Right lung (tissue), 2 donors: ENCODE measurements at regions not wholly inside any gene's neighbourhood (a gene's known extent, or its start where the extent isn't known, plus 50 kb on each side); places are given as distances from the start of the nearest gene placed in this dataset.
"Not testable (repeated sequence)": the region's sequence is repeated elsewhere in the genome, so short reads cannot be mapped to it uniquely, and the experiment has no call there.

ENCODE experiments used
- DNase-seq, 2 donors: peaks; one replicate each; pipeline ENCODE4 v3.0.0-alpha.2; 2013

DNA sequence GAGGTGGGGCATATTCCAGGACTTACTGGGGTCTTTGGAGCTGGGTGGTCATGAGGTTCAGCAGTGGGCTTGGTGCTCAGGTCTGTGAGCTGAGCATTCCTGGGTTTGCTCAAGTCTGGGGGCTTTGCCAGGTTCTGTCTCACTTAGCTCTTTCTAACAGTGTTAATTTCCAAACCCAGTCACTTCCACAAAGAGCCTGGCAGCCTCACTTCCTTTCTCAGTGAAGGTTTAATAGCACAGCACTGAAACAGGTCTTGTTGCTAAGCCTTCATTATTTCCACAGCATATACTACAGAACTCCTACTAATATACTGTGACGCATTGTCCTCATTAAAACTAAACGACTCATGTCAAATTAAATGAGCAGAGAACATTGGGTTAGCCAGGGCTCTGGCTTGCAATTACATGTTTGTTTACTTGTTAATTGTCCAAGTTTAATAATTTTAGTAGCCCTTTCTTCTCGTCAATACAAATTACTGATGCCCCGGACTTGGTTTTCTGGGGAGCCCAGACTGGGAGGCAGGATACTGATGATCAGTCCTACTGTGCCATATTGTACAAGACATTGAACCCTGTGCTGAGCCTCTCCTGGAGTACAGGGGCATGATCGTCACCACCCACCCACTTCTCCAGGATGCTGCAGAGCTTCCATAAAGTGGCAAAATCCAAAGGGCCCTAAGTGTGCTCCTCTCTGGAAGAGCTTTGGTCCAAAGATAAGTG, 170.7 kb downstream of the IER5 start:
- DNase-seq = no peak

DNA sequence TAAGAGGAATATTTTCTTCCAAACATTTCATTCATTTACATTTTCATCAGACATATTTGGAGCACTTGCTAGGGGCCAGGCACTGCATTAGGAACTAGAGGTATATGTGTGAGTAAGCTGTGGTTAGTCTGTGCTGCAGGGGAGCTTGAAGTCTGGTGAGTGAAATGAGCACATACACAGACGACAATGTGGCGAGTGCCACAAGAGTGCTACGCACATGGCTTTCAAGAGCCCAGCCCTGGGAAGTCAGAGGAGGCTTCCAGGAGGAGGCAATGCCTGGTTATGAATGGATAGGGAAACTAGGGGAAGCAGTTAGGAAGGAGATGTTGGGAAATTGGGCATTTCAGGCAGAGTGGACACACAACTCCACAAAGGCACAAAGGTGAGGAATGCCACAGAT, 171.8 kb downstream of the IER5 start:
- DNase-seq = no peak

DNA sequence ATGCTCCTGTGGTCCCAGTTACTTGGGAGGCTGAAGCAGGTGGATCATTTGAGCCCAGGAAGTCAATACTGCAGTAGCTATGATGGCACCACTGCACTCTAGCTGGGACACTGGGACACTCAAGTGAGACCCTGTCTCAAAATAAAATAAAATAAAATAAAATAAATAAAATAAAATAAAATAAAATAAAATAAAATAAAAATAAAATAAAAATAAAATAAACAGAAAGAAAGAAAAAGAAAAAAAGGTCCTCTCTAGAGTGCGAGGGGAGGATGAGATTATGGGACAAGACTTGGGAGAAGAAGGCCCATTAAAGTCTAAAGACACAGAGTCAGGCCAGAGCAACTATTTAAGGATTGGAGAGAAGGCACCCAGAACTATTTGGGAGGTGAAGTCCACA, 172.5 kb downstream of the IER5 start:
- no peak for DNase-seq

DNA sequence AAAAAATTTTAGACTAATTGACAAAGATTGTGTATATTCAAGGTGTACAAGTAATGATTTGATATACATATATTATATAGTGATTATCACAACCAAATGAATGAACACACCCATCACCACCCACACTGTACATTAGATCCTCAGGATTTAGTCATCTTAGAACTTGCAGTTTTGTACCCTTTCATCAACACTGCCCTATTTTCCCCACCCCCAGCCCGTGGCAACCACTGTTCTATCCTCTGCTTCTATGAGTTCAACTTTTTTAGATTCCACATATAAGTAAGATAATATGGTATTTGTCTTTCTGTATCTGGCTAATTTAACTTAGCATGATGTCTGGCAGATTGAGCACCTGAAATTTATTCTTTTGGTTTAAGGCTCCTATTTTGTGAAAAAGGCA, 173.6 kb downstream of the IER5 start:
- DNase-seq = no peak

DNA sequence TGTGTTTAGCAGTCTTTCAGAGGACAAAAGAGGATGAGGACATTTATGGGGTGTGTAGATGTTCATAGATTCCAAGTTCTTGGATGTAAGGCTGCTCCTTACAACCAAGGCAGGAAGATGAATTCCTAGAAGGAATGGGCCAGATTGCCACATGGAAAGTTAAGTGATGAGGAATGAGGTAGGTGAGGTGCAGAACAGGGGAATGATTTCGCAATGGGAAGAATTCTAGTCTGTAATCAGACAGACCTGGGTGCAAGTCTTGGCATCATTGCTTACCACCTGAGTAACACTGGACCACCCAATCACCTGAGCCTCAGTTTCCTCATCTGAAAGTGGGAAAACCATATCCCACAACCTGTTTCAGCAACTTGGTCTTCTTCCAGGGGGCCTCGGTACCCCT, 174.9 kb downstream of the IER5 start:
- DNase-seq = no peak

DNA sequence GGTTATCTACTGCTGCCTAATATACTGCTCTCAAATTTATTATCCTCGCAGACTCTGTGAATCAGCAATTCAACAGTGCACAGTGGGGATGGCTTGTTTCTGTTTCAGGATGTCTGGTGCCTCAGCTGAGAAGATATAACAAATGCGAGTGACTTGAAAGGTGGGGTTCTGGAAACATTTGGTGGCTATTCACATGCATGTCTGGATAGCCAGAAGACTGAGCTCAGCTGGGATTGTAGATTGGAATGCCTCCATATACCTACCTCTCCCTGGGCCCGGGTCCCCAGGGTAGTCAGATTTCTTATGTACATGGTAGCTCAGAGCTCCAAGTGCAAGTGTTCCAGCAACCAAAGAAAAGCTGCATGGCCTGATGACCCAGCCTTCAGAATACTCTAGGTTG, 176.3 kb downstream of the IER5 start:
- no peak for DNase-seq

DNA sequence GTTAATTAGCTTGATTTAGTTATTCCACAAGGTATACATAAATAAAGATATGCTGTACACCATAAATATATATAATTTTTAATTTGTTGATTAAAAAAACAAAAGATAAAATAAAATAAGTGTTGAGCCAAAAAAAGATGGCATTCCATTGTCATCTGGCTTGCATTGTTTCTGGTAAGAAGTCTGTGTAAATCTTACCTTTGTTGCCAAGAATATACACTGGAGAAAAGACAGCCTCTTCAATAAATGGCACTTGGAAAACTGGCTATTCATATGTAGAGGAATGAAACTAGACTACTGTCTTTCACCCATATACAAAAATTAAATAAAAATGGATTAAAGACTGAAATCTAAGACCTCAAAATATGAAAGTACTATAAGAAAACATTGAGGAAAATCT, 196.5 kb downstream of the IER5 start:
- no peak for DNase-seq

DNA sequence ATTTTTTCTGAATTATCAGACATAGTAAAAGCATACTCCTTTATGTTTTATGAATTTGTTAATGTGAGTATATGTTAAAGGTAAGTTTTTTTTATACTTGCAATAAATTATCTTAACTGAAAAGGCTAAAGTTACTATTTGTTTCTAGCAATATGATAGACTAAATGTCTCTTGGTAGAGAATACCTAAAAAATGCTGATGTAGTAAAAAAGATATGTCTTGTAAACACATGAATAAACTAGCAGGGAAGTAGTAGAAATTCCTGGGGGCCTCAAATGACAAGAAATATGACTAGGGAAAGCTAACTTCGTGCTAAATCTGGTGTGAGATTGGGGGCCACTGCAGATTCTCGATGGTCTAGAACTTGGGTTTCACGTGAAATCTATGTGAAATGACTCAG, 188.1 kb upstream of the CACNA1E start:
- DNase-seq = no peak

DNA sequence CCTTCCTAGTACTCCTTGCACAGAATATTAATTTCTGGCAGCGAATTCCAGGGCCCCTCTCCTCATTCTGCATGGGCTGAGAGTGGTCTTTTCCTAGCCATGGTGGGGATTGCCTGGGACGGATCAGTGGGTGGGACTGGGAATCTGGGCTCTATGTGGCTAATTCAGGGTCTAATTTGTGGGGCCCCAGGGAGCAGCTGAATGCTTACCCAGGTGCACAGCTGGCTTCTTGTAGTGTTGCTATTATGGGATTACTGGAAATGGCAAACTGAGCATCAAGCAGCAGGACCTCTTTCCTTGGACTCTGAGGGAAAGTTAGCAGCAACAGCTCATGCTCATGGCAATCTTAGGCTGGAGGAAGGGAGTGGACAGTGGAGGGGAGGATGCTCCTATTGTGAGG, 187.1 kb upstream of the CACNA1E start:
- DNase-seq = no peak

DNA sequence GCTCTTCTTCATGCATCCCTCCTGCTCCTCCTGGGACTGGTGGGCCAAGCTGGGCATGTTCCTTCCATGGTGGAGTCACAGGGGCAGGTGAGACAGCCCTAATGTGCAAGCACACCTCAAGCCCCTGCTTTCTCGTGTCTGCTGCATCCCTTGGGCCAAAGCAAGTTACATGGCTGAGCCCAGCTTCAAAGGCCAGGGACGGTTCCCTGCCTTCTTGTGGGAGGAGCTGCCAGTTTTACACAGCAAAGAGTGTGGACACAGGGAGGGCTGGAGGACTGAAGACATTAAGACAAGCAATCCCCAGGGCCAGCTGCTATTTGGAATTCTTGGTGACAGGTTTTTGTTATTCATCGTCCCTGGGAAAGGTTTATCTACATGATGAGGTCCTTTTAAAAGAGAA, 175.2 kb upstream of the CACNA1E start:
- no peak for DNase-seq

DNA sequence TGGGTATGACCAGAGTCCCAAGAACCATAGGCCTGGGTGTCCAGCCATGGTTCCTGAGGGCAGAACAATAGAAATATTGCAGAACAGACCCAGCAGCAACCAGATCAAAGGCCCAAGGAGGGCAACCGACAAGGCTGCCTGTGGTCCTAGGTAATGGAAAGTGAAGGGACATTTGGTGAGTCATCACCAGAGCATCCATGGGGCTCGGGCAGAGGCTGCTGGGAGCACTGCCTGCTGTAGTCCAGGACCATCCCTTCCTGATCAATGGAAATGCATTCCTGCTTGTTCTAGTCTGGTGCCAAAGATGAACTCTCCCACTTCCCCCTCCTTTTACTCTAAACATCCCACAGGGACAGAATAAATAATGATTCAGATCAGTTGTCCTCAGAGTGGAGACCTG, 172.8 kb upstream of the CACNA1E start:
- DNase-seq = no peak

DNA sequence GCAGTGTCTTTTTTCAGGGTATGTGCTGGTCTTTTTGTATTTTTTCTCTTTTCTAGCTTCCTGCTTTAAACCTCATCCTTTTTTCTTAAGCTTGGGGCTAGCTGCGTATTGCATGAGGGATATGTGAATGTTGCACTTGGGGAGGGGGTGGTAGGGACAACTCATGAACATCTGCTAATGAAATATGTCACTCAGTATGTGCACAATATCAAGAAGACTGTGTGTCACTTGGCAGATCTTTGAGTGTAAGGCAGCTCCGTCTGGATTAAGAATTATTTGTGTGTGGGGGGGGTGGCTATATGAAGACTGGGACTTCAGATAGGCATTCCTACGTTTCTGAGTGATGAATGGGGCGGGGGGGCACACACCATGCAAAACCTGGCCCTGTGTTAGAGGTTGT, 170.4 kb upstream of the CACNA1E start:
- no peak for DNase-seq

DNA sequence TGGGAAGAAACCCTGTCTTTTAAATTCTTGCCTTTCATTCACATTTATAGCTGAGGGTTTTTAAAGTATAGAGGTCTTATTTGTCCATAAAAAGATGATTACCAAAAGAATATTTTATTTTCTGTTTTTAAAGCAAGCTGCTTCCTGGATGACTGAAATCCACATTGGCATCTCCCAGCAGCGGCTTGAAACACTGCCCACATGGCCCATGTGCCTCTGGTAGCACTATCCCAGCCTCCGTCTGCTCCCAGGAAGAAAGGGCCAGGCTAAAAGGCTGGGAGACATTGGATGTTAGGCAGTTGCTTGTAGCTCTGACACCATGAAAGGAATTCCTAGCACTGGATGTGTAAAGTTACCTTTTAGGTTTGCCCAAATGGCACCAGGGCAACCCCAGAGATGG, 169.9 kb upstream of the CACNA1E start:
- DNase-seq = no peak

DNA sequence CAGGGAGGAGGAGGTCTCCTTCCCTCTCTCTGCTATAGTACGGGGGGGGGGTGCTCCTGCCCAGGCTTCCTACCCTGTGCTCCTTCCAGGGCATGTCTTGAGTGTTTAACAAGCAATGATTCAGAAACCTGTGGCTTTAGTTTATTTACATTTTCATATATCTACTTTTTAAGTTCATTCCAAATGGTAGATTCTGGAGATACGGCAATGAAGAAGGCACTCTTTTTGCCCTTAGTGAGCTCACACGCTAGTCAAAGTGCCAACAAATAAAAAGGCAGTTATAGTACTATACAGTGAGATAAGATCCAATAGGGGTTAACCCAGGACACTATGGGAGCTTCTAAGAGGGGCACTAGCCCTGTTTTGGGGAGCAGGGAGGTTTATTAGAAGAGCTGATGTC, 169.3 kb upstream of the CACNA1E start:
- no peak for DNase-seq

DNA sequence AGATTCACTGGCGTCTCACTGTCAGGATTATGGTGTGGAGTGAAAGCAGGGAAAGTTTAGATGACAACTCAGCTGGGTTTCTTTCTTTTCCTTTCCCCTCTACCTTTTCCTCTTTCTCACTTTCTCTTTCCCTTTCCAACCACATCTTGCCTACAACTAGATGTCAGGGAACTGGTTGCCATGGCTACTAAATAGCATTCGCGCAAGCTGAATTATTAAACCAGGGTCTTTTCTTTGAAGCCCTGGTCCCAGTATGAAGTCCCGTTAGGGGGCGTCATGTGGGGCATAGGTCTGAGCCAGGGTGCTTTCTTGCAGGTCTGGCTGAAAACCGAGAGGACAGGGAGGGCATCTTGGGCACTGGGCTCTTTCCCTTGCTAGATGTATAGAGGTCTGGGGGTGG, 168.4 kb upstream of the CACNA1E start:
- no peak for DNase-seq

DNA sequence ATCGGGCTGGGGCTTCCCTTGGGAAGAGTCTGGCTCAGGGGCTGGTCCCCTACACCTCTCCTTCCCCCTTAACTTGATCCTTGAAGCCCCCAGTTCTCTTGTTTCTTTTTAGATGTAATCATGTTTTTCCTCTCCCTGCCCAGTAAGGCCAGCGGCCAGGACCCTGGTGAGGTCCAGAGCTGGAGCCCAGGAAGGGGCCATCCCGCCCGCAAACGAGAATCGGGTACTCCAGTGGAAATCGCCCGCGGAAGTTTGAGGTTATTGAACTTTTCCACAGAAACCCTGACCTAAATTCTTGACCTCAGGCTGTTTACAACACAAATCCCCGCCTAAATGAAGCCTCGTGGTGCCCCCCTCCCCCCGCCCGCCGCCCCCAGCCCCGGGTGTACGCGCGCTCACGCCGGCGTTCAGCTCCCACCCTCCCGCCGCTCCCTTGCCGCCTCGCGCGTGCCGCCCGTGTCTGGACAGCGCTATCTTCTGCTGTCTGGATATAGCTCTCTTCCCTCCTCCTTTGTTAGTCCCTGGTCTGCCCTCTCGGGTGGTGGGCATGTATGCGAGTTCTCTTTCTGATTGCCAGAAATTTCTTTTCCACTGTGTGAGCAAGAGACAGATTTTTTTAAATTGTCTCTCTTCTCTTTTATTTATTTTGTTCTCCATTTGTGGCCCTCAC, 165.9 kb upstream of the CACNA1E start:
- DNase-seq = no peak

DNA sequence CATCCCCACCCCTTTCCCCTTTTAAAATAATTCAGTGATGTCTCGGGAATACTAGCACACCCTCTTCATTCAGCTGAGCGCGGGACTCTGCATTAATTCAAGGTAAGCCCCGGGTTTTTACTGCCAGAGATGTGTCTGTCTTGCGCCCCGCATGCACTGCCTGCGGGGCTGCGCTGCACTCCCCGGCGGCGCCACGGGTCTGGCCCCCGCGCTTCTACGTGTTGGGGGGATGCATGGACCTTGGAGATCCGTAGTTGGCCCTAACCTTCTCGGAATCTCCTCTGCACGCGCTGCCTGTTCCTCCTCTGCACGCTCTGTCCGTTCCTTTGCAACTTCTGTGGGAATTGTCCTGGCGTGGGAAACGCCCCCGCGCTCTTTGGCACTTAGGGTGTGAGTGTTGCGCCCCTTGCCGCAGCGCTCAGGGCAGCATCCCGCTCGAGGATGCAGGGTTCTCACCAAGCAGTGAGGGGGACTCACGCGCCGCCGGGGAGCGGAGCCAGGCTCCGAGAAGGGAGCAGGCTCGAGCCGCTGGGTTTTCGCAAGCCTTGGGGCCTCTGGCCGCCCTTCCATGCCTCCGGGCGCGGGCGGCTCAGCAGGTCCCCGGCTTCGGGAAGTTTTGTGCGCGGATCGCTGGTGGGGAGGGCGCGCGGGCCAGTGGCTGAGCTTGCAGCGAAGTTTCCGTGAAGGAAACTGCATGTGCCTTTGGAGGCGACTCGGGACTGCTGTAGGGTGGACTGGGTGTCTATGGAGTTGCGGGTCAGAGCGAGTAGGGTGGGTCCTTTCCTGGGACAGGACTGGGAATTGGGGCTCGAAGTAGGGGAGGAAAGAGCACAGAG, 165.1 kb upstream of the CACNA1E start:
- DNase-seq = no peak

DNA sequence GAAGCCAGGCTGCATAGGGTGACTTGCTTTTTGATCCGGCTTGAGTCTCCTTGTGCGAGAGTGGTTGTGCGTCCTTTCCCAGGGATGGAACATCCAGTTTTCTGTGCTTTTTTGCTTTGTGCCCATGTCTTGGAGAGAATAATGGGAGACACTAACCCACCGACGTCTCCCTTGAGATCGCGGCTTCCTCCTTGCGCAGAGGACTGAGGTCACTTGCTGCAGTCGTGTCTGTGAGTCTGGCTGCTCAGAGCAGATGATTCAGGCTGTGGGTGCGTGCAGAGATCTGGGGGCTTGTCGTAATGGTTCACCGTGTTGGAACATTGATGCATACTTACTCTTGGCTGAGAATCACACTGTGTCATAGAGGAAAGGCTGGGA, 164.5 kb upstream of the CACNA1E start:
- DNase-seq = no peak

DNA sequence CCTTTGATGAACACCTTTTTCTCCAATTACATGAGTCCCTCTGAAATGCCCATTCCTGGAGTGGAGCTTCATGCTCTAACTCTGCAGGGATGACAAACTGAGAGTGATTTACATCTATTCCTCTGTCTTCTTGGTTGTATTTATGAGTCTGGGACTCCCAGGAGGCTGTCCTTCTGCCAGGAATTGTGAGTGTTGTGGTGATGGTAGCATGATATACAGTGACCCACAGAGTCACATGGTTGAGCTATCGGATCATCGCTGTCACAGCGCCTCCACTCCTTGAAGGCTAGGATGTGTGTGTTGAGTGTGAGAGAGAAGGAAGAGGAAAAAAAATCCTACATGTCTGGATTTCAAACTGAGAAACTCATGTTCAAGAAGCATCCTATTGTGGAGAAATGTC, 163.4 kb upstream of the CACNA1E start:
- DNase-seq = no peak

DNA sequence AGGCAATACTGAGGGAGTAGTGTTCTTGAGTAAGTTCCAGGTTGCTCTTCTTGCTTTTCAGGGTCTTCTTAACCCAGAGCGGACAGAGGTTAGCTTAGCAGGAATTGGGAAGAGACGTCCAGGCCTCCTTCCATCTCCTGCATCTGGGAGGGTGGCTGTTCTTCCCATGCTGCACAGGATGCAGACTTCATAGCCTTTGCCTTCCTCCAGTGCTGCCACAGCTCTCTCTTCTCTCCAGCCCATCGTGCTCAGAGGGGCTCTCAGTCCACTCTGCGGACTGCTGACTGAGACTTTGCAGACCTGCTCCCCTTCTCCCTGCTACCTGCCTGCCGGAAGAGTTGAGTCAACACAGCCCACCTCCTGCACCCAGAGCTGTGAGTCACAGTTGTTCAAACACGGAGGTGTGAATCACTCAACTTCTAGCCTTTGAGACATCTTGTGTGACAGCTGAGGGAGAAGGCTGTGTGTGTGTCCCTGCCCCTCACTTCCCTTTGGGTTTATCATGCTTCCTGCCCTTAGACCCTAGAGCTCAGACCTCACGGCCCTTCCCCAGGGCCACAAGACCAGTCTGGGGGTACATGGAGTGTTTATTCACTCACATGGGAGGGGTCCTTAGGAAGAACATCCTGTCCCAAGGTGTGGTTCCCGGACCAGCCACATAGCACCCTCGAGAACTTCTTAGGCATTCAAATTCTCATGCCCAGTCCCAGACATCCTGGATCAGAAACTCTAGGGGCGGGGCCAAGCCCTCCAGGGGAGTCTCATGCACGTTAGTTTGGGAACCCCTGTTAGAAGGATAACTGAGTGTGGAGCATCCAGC, 158.3 kb upstream of the CACNA1E start:
- DNase-seq = no peak

DNA sequence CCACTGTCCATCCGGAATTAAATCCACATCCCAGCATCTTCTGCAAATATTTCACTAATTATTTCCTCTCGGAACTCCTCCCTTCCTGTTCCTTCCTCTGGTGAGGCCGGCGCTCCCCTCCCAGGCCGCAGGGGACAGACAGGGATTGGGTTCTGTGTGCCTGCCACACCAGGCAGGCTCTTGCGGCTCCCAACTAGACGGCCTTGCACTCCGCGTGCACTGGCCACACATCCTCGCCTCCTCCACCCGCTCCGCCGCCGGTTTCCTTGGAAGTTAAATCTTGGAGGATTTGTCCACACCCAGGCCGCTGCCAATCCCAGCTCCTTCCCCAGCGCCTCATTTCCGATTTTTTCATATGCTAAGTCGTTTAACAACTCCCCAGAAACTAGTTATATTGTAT, 157.6 kb upstream of the CACNA1E start:
- DNase-seq = not testable (repeated sequence)

DNA sequence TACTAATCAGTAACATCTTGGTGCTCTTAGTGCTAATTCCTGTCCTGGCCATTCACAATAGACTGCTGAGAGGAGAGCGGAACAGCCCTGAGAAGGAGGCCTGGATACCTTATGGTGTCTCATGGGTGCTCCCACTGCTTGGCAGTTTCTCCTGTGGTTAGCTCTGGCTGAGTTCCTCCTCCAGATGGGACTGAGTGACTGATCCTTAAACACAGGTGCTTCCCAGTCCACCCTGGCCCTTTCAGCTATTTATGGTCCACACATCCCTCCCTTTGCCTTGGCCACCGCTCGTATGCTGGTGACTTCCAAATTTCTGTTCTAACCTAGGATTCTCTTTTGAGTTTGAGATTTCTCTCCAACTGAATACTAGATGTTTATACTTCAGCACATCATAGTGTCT, 157.0 kb upstream of the CACNA1E start:
- no peak for DNase-seq
